Fibroblast of villous mesenchyme (primary cell): ENCODE measurements at regions not wholly inside any gene's neighbourhood (a gene's known extent, or its start where the extent isn't known, plus 50 kb on each side); places are given as distances from the start of the nearest gene placed in this dataset.
"Not testable (repeated sequence)": the region's sequence is repeated elsewhere in the genome, so short reads cannot be mapped to it uniquely, and the experiment has no call there.

Source experiments
- DNase-seq: peaks from one replicate; pipeline ENCODE4 v3.0.0-alpha.2; 2010; ENCODE audit warnings: low read depth
- H3K4me3 ChIP-seq: 2 replicates; pipeline ENCODE4 v1.5.1; 2011; ENCODE audit warnings: low read depth, mild to moderate bottlenecking, low read length
- TF ChIP-seq, protein P1 (sequence below): IDR thresholded peaks from 2 replicates; pipeline ENCODE4 v1.5.1; 2012; ENCODE audit warnings: low read depth, mild to moderate bottlenecking, low read length; ENCODE audit not compliant: insufficient read depth

DNA sequence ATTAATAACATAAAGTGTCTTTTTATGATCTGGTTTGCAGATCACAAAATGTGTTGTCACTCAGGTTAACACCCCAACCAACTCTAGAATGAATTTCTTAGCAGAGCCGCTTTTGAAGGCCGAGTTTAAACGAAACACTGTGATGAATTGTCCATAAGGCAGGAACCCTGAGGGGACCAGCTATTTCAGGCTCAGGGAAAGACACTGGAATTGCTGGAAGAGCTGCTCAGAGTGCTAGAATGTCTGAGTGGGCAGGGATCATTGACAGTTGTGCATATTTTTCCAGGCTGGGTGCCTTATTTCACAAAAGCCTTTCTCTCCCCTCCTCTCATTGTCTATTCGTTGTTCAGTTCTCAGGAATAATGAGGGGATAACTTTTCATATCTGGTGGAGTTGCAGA lies 68.7 kb upstream of the PRKG1 start:
- TF ChIP-seq, protein P1, sequence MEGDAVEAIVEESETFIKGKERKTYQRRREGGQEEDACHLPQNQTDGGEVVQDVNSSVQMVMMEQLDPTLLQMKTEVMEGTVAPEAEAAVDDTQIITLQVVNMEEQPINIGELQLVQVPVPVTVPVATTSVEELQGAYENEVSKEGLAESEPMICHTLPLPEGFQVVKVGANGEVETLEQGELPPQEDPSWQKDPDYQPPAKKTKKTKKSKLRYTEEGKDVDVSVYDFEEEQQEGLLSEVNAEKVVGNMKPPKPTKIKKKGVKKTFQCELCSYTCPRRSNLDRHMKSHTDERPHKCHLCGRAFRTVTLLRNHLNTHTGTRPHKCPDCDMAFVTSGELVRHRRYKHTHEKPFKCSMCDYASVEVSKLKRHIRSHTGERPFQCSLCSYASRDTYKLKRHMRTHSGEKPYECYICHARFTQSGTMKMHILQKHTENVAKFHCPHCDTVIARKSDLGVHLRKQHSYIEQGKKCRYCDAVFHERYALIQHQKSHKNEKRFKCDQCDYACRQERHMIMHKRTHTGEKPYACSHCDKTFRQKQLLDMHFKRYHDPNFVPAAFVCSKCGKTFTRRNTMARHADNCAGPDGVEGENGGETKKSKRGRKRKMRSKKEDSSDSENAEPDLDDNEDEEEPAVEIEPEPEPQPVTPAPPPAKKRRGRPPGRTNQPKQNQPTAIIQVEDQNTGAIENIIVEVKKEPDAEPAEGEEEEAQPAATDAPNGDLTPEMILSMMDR, result no peak
- H3K4me3 ChIP-seq, result no peak overlapping the region
- no peak for DNase-seq

DNA sequence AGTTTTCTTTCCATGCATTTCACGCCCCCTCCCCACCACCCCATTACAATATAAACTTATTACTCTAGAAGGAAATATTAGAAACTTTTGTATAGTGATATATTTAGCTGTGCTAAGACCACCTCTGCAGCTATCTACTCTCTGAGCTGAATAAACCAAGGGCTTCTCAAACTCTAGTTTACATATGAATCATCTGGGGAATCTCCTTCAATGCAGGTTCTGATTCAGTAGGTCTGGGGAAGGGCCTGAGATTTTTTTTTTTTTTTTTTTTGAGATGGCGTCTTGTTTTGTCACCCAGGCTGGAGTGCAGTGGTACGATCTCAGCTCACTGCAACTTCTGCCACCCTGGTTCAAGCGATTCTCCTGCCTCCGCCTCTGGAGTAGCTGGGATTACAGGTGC lies 67.6 kb upstream of the PRKG1 start:
- TF ChIP-seq, protein P1, result no peak
- DNase-seq, result no peak
- H3K4me3 ChIP-seq, result no peak overlapping the region

DNA sequence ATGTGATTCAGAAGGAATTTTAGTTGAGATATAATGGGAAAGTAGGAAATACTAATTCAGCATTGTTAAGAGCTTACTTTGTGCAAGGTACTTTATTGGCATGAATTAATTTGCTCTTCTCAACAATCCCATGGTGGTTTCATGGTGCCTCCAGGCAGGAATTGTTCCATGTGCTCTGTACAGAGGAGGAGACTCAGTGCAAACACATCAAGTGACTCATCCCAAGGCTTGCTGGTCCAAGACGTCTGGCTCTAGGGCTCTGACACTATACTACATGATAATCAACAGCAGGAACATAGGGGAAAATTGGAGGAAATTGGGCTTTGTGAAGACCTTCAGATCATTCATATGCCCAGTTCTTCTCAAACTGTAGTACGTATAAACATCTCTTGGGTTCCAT lies 66.5 kb upstream of the PRKG1 start:
- no peak overlapping the region for H3K4me3 ChIP-seq
- DNase-seq, result peak; percentile 34
- TF ChIP-seq, protein P1, result no peak

DNA sequence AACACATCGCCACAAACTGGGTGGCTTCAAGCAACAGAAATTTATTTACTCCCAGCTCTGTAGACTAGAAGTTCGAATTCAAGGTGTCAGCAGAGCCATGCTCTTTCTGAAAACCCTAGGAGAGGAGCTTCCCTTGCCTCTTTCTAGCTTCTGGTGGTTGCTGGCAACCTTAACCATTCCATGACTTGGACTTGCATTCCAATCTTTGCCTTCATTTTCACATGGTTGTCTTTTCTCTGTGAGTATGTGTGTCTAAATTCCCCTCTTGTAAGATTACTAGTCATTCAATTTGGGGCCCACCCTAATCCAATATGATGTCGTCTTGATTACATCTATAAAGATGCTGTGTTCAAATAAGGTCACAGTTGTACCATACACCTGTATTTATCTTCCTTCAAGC lies 65.9 kb upstream of the PRKG1 start:
- no peak for DNase-seq
- TF ChIP-seq, protein P1, result no peak

DNA sequence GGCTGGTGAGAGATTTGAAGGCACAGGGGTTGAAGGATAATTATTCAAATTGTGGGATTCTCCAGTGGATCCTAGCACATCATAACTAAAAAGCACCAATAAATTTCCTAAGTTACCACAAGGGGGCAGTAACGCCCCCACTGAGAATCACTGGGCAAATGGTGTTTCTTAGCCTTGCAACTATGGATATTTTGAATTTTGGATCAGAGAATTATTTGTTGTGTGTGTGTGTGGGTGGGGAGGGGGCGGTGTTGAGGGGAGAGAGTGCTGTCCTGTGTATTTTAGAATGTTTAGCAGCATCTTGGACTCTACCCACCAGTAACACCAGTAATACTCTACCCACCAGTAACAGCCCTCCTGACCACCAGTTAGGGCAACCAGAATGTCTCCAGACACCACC lies 63.3 kb upstream of the PRKG1 start:
- DNase-seq, result peak; percentile 58
- TF ChIP-seq, protein P1, result peak; percentile 88
- H3K4me3 ChIP-seq, result no peak overlapping the region

More for the DNA sequence above, 65.9 kb upstream of the PRKG1 start:
- no peak overlapping the region for H3K4me3 ChIP-seq

DNA sequence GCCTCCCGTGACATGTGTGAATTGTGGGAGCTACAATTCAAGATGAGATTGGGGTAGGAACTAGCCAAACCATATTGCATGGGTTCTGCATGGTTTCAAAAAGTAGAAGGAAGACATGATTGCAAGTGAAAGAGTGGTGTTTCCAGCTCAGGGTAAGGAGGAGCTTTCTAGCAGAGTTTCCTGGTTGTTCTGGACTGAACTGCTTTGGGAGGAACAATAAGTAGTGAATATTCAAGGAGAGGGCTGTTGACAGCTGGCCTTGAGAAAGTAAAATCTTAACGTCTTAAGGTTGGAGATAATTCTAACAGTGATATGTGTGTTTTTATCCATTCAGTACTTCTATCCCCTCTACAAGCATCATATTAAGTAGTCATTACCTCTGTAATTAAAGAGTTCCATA lies 62.2 kb upstream of the PRKG1 start:
- DNase-seq, result no peak
- no peak overlapping the region for H3K4me3 ChIP-seq
- TF ChIP-seq, protein P1, result no peak

DNA sequence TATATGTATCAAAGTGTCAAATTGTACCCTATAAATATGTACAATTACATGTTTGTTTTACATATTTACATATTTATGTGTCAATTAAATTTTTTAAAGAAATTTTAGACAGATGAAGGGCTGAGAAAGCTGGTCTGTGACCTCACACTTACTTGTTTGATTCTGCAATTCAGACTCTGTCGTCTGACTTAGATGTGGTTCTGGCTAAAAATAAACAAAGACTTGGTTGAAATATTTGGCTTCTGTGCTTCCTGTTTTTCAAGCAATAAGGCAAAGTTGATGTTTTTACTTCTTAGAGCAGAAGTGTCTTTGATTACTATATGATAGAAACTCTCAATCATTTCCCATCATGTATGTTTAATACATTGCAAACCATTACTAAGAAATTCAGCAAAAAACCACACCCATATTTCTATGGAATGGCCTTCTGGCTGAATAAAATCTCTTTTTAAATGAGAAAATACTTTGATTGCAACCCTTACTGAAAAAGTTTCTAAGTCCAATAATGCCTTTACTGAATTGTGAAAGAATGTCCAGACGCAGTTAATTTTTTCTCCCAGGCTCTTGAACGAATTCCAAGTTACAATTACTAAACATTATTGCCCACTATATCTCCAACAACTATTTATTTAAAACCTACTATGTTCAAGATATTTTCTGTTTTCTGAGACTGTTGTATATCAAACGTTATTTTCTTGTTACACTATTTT lies 59.5 kb upstream of the PRKG1 start:
- peak; percentile 78 for DNase-seq
- TF ChIP-seq, protein P1, result no peak
- H3K4me3 ChIP-seq, result no peak overlapping the region

DNA sequence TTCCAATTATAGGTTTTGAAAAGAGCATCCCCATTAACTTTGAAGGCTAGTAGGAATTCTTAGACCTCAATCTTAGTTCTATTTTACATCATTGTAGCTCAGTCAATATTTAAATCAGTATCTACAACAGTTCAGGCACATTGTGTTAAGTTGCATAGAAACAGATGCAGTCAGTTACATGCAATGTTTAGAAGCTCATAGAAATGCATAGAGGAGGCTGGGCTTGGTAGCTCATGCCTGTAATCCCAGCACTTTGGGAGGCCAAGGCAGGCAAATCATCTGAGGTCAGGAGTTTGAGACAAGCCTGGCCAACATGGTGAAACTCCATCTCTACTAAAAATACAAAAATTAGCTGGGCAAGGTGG lies 58.9 kb upstream of the PRKG1 start:
- DNase-seq, H3K4me3 ChIP-seq: not testable (repeated sequence)
